ENCODE measurements at regions not wholly inside any gene's neighbourhood (a gene's known extent, or its start where the extent isn't known, plus 50 kb on each side); places are given as distances from the start of the nearest gene placed in this dataset.
"Not testable (repeated sequence)": the region's sequence is repeated elsewhere in the genome, so short reads cannot be mapped to it uniquely, and the experiment has no call there.

DNA sequence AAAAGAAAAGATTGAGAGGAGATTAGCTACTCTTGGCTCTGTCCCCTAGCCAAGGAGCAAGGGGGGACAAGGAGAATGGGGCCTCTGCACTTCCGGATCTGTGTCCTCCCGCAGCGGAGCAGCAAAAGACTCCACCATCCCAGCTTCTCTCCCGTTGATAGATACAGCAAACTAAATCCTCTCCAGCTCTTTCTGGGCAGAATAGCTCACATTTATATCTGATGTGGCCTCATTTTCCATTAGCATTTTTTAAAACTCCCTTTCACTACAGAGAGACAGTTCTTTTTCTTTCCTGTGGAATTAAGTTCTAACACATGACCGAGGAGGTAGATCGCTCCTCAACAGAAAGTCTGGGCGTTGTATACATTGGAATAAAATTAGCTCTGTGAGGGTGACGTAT, 260.9 kb upstream of the SOX4 start:
- FAIRE-seq (no peak), DNase-seq (ENCODE audit: insufficient read length, low spot score) (no peak)

DNA sequence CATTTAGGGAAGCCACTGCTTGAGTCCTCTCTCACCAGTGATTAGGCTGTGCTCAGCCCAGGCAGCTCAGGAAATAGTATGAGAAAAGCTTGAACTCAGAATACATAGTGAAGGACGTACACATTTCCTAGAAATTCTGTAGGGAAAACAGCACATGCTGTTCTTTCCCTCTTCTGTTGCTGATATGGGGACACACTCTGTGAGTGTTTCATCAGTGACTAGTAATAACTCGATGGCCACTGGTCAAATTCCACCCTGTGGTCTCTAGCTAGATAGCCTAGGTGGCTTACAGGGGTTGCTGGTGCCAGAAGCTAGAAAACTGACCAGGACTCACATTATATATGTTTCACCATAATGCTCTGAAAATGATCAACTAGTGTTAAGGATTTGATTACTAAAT, 259.8 kb upstream of the SOX4 start:
- no peak for DNase-seq (ENCODE audit: insufficient read length, low spot score)
- FAIRE-seq = no peak

DNA sequence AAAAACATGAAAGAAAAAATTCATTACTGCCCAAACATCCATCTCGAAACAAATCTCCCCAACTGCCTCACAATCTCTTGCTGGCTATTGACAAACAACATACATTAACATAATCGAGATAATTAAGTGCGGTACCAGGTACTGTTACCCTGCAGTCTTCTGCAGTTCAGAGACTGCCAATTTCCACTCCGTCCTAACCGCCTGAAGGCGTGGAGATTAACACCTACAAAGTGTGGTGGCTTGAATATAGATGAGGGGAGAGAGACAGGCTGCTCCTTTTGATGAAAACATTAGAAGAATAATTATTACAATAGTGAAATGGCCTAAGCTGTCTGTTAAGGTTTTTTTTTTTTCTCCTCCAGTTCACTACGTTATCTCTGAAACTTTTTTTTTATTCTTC, 258.9 kb upstream of the SOX4 start:
- no peak for FAIRE-seq
- DNase-seq (ENCODE audit: insufficient read length, low spot score) = no peak

DNA sequence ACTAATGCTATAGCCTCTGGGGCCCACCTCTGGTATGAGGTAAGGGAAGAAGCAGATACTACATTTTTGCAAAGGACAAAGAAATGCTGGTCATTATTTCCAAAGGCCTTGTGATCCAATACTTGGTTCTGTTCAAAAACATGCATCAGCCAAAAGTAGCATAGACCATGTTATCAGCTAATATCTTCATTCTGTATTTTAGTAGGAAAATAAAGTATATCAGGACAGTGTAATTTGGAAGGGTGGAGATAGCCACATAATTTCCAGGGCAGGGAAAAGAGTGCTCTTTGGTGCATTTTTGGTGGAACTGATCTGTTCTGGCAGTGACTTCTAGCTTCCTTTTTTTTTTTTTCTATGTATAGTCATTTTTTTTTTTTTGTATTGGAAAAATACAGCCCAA, 258.0 kb upstream of the SOX4 start:
- FAIRE-seq (no peak), DNase-seq (ENCODE audit: insufficient read length, low spot score) (no peak)

DNA sequence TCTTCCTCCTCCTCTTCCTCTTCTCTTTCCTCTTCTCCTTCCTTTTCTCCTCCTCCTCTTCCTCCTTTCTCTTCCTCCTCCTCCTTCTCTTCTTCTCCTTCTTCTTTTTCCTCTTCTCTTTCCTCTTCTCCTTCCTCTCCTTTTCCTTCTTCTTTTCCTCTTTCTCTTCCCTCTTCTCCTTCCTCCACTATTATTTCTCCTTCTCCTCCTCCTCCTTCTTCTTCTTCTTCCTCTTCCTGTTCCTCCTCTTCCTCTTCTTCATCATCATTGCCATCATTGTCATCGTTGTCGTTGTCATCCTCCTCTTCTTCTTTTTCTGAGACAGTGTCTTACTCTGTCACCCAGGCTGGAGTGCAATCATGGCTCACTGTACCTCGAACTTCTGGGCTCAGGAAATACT, 256.3 kb upstream of the SOX4 start:
- DNase-seq (ENCODE audit: insufficient read length, low spot score) = no peak
- FAIRE-seq = no peak

DNA sequence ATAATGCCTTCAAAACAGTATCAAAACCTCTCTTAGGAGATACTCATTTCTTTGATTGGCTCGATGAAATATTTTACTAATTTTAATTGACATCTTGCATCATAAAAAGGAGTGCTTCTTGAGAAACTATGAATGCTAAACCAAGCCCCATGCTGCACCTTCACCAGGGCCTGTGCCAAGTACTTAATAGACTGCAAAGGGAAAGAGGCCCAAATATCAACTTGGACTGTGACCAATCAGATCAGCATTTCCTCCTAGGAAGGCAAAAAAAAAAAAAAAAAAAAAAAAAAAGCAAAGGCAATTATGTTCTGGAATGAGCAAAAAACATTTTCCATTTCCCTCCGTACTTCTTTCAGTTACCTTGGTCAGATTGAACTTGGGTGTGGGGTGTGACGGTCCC, 253.0 kb upstream of the SOX4 start:
- DNase-seq (ENCODE audit: insufficient read length, low spot score) (no peak), FAIRE-seq (no peak)

DNA sequence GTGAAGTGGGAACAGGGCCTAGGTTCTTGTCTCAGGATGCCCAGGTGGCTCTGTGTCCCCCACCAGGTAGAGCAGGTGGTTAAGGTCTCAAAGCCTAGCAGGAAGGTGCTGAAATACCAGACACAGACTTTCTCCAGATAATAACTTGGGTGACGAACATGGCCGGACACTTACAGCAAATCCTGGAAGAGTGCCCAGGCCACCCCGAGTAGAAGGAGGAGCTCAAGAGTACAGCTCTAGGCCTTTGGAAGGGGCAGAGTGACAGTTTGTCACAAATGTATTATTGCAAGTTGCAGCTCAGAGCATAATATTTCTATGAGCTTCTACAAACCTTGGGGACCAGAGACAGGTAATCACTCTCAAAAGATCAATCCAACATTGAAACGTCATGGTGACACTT, 251.6 kb upstream of the SOX4 start:
- DNase-seq (ENCODE audit: insufficient read length, low spot score) = no peak
- FAIRE-seq = no peak

DNA sequence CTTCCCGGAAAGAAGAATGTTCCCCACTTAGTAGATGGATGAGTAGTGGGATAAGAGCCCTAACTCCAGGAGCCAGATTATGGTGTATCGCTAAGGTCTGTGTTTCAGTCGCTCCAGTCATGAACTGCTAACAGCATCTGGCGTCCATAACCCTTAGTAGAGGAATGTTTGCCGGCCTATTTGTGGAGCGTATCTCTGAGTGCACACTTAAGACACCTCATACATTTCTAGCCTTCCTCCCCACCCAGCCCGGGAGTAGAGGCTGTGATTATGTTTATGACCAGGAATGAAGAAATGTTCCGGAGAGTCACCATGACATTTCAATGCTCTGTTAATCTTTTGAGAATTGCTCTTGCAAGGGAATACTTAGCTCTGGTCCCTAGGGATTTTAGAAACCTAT, 251.1 kb upstream of the SOX4 start:
- FAIRE-seq = no peak

DNA sequence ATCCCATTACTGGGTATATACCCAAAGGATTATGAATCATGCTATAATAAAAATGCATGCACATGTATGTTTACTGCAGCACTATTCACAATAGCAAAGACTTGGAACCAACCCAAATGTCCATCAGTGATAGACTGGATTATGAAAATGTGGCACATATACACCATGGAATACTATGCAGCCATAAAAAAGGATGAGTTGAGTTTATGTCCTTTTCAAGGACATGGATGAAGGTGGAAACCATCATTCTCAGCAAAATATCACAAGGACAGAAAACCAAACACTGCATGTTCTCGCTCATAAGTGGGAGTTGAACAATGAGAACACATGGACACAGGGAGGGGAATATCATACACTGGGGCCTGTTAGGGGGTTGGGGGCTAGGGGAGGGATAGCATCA, 247.8 kb upstream of the SOX4 start:
- not testable (repeated sequence) for FAIRE-seq; DNase-seq (ENCODE audit: insufficient read length, low spot score)

More for the DNA sequence above, 251.1 kb upstream of the SOX4 start:
- no peak for DNase-seq (ENCODE audit: insufficient read length, low spot score)

DNA sequence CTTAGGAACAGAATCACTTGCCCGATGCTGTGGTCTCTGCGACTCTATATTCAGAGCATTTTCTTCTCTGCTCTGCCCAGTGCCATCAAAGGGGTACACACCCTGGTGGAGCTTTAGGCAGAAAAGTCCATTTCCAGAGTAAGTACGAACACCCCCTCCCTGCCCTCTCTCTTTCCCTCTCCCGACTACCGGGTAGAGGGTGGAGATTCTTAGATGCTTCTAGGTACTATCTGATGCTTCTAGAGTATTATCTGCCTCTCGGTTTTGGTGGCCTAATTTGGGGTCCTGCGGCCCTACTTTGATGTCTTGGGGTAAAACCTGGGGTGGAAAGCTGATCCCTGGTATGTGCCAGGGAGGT, 245.4 kb upstream of the SOX4 start:
- no peak for FAIRE-seq
- no peak for DNase-seq (ENCODE audit: insufficient read length, low spot score)

DNA sequence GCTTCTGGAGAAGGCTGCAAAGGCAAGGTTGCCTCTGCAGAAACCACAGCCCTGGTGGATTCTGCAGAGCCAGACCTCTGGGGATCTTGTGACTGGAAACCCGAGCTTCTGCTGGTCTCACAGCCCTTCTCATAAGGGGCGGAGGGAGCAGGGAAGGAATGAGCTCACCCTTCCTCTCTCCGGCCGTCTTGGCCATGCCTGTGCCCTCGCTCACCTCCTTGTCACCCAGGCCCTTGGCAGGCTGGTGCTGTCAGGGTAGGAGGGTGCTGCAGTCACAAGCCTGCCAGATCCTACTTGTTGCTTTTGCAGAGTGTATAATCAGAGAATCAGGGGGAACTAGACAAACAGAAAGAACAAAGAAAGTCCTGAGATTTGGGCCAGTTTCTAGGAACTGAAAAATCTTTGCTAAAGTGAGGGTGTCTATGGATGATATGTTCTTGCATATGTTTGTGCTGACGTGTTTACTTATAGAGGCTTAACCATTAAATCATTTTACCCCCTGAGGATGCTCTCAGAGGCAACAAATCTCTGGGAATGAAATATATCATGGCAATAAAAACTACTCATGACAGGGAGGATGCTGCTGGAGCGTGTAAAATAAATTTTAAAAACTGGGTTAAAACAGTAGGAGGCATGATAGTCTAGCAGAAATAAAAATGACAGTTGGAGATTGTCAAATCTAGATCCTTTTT, 244.9 kb upstream of the SOX4 start:
- no peak for FAIRE-seq
- no peak for DNase-seq (ENCODE audit: insufficient read length, low spot score)

DNA sequence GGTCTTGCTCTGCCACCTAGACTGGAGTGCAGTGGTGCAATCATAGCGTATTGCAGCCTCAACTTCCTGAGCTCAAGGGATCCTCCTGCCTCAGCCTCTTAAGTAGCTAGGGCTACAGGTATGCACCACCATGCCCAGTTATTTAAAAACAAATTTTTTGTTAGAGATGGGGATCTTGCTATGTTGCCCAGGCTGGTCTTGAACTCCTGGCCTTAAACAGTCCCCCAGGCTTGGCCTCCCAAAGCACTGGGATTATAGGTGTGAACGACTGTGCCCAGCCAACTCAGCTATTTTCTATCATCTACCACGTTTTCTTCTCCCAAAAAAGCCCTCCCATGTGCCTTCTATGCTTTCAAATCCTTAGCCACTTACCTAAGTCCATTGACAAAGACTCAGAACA, 243.7 kb upstream of the SOX4 start:
- DNase-seq (ENCODE audit: insufficient read length, low spot score) (no peak), FAIRE-seq (no peak)

DNA sequence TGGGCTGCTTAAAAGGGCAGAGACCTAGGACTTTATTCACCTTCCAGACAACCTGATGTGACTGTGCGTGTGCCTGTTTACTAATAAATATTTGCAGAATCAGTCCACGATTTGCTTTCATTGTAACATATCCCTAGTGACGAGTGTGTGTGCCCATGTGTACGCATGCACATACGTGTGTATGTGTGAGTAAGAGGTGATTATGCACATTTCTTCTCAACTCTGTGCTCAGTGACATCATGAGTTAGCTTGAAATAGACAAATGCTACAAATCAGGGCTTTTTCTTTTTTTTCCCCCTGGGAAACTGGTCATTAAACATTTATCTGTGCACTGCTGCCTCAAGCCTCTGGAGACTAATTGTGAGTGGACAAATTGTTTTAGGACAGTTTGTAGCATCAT, 242.6 kb upstream of the SOX4 start:
- FAIRE-seq (no peak), DNase-seq (ENCODE audit: insufficient read length, low spot score) (no peak)

DNA sequence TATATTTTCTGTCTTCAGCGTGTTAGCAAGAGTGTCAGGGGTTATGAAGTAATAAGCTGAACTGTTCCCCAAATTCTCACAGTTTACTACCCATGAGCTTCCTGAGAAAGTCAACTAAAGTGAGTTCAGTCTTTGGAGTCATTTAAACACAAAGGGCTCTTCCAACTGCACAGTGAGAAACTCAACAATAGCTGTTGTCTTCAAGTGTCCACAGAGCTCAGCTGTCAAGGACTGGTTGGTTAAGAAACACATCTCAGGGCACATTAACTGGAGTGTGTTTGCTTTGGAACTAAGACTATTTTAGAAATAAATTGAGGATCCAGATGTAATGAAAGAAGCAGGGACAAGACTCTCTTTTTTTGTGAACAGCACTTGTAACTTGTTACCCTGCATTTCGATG, 241.4 kb upstream of the SOX4 start:
- no peak for DNase-seq (ENCODE audit: insufficient read length, low spot score)
- FAIRE-seq = no peak

DNA sequence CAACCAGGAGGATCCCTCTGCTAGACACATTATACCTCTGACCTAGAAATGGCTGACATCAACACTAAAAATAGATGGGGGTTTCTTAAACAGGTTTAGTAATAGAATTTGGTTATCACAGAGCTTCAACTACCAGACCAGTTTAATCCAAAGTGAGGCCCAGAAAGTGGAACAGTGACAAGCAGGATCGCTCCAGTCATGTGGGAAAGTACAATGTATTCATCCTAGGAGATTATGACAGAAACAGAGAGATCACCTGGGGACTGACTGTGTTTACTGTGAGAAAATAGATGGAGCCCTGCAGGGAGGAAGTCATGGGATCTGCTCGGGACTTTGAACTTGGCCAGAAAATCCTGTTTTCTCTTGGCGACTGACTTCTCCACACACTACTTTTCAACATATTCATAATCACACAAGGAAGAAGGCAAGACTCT, 238.7 kb upstream of the SOX4 start:
- DNase-seq (ENCODE audit: insufficient read length, low spot score) (no peak), FAIRE-seq (no peak)

DNA sequence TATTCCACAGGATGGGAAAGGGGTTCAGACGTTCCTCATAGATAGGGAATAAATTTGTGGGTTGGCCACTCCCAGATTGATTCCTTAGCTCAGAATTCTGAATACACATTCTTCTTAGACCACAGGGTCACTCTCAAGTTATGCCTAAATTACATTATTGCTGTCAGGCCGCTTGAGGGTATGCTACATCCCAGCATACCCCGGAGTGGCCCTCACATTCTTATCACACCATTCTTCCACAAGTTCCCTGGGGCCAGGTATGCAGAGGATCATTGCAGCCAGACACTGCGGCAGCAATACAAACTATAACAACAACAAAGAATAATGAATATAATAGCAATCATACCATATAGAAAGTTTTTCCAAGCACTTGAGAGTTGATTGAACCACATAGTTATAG, 237.9 kb upstream of the SOX4 start:
- no peak for DNase-seq (ENCODE audit: insufficient read length, low spot score)

DNA sequence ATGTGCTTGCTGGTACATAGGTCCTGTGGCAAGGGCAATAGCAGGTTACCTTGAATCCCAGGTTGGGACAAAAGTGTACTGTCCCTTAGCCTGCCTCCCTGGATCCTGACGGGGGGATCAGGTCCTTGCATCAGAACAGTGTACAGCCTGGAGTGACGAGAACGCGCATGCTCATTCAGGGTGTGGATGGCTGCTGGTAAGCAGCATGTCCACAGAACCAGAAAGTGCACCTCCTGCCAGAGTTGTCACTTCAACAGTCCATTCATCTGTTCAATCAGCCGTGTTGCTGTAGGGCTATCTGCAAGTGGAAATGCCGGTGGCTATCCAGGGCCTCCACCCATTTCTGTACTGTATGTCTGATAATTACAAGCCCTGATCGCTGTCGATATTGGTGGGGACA, 236.3 kb upstream of the SOX4 start:
- DNase-seq (ENCODE audit: insufficient read length, low spot score) (no peak), FAIRE-seq (no peak)

More for the DNA sequence above, 237.9 kb upstream of the SOX4 start:
- no peak for FAIRE-seq

DNA sequence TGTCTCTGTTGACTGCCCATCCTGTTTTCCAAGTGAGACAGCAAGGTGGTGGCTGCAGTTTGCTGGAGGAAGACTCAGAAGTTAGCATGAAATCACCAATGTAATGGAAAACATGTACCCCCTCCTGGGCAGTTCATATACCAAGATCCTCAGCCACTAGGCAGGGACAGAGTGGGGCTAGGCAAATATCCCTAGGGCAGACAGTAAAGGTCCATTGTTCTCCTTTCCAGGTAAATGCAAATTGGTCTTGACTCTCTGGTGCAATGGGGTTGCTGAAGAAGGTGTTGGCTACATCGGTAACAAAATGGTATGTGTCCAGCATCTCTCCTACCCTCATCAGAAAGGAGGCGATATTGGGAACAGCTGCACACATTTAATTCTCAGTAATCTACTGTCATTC, 233.6 kb upstream of the SOX4 start:
- FAIRE-seq (no peak), DNase-seq (ENCODE audit: insufficient read length, low spot score) (no peak)

DNA sequence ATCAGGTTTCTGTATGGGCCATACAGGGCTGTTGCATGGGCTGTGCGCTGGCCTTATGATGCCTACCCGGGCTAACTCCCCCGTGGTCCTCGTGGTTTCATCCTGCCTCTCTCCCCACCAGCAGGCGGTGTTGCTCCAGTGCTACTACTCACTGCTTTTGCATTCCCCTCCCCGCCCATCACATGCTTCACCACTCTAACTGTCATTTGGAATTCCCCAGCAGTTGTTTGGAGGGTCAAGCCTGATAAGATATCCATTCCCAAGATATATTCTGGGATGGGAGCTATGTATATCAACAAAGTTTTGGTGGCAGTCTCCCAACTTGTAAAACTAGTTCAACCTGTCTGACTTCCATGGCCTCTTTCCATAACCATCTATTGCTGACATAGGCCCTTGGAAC, 233.2 kb upstream of the SOX4 start:
- FAIRE-seq (no peak), DNase-seq (ENCODE audit: insufficient read length, low spot score) (no peak)

DNA sequence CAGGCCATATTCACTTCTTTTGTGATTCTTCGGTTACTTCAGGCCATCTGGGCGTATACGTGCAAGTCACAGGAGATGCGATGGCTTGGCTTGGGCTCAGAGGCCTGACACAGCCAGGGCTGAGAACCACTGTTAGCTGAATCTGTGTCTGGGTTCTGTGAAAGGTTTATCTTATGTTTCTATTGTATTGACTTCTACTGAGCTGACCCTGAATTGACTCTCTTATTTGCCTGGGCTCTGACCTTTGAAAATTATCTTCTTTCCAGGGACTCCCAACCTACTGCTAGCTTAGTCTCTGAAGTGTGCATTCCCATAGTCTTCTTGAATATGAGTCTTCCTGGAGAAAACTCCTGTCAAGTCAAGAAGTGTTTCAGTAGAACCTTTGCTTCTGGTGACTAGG, 226.4 kb upstream of the SOX4 start:
- DNase-seq (ENCODE audit: insufficient read length, low spot score) (no peak), FAIRE-seq (no peak)

DNA sequence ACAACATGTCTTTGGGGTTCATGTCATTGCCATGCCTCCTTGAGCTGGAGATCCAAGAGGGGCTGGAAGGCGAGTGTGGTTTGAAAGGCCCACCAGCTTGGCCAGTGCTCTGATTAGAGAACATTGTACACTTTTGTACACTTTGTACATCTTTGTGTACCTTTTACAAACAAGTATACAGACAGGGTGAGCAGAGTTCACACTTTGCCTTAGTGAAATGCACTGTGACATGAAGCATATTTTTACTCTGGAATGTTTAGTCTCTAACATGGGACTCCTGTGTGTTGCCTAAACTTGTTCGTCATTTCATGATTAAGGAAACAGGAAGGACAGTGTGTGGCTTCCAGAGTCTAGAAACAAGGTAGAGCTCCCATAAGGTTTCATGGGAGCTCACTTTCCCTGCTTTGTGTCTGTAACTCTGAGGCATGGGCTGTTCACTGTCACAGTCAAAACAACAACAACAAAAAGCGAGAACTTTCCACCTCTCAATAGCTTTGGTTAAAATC, 225.8 kb upstream of the SOX4 start:
- DNase-seq (ENCODE audit: insufficient read length, low spot score) (no peak), FAIRE-seq (no peak)

DNA sequence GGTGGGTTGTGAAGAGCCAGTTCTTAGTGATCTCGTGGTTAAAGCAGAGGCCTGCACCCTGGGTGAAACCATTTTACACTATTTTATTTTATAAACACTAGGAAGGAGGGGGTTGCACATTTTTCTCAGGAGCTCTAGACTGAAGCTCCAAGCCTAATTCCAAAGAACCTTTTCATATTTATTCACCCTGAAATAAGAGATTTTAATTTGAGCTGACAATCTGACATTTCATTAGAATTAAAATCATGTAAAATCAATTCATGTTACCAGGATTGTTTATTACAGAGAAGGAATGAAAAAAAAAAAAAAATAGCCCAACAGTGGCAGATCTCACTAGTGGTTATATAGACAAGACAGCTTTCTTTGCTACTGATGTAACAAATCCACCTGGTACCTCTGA, 222.5 kb upstream of the SOX4 start:
- DNase-seq (ENCODE audit: insufficient read length, low spot score) = no peak
- no peak for FAIRE-seq

DNA sequence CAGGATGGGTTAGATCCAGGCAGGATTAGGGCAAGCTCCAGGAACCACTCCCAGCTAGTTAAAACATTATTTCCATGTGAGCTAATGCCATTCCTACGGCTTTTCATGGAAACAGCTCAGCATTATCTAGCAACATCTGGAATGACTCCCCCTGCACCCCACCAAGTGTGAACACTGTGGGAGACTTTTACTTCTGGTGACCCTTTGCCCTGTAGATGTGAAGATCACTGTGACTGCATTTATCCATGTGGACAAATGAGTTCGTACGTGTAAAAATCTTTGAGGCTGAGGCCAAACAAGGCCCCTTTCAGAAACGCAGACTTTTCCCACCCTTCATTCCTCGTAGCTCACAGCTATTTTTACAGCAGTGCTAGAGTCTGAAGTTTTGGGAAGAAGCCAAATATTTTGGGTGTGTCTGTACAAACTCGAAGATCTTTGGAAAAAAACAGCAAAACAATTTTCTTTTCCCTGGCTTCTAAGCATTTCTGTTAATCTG, 221.8 kb upstream of the SOX4 start:
- no peak for FAIRE-seq
- DNase-seq (ENCODE audit: insufficient read length, low spot score) = no peak
